Fibroblast of gingiva (primary cell): ENCODE measurements at regions not wholly inside any gene's neighbourhood (a gene's known extent, or its start where the extent isn't known, plus 50 kb on each side); places are given as distances from the start of the nearest gene placed in this dataset.
"Not testable (repeated sequence)": the region's sequence is repeated elsewhere in the genome, so short reads cannot be mapped to it uniquely, and the experiment has no call there.

Source experiments
- DNase-seq: peaks from one replicate; pipeline ENCODE4 v3.0.0-alpha.2; 2011; ENCODE audit warnings: low read depth

- no peak for DNase-seq
Measured at GRCh38 chr7:118418433-118418832, 193.9 kb downstream of the ANKRD7 start.

DNA sequence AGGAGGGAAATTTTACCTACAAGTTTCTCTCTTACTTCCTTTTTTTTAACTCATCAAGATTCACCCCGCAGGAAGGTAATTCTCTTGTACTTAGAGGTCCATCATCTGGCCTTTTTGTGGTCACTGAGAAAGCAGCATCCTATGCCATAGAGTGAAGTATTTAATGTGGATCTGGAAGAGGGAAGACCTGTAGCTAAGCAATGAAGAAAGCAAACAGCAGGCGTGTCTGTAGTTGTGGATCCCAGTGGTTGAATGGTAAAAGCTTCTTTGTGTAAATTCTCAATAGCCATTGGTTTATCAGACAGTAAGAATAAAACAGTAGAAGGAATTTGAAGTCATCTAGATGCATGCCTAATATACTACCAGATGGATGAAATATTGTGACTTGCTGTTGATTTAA is 196.4 kb downstream of the ANKRD7 start:
- no peak for DNase-seq

DNA sequence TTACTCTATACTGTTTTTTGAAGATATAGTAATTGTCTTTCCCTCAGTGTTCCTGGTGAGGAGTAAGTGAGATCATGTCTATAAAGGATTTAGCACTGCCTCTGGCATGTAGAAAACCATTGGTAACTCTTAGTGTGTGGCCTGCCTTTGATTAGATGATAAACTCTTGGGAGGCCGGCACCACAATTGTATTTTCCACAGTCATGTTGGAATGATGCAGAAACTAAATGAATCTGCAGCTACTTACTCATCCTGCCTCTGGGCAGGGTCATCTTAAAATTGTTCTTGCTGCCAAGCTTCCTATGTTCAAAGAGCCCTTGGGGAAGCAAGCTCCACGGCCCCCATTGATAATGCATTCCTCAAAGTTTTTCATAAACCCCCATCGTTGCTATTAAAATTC is 204.6 kb downstream of the ANKRD7 start:
- DNase-seq, result no peak

DNA sequence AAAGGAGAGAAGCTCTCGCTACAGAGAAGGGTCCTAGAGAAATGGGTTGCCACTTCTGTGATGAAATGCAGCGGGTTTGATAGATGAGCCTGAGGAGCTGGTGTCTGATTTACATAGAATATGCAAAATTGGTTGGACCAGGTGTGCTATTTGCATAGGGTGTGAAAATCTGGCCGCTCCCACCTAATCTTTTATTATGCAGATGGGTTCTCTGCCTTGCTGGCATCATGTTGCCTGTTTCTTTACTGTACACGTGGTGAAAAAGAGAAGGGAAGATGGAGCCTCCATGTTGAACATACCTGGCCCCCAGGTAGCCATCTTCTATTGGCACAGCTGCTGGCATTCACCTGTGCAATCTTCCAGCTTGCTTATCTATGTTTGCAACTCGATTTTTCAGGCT is 212.2 kb downstream of the ANKRD7 start:
- DNase-seq, result no peak

DNA sequence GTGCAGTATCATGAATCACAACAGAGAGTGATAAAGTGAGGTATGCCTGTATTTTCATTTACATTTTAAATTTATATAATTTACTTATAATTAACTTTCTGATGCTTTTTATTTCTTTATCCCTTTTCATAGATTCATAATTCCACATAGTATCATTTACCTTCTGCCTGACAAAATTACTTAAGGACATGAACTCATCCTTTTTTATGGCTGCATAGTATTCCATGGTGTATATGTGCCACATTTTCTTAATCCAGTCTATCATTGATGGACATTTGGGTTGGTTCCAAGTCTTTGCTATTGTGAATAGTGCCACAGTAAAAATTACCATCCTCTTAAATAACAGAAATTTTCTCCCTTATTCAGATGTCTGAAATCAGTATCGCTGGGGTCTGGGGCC is 224.5 kb downstream of the ANKRD7 start:
- DNase-seq, result not testable (repeated sequence)

DNA sequence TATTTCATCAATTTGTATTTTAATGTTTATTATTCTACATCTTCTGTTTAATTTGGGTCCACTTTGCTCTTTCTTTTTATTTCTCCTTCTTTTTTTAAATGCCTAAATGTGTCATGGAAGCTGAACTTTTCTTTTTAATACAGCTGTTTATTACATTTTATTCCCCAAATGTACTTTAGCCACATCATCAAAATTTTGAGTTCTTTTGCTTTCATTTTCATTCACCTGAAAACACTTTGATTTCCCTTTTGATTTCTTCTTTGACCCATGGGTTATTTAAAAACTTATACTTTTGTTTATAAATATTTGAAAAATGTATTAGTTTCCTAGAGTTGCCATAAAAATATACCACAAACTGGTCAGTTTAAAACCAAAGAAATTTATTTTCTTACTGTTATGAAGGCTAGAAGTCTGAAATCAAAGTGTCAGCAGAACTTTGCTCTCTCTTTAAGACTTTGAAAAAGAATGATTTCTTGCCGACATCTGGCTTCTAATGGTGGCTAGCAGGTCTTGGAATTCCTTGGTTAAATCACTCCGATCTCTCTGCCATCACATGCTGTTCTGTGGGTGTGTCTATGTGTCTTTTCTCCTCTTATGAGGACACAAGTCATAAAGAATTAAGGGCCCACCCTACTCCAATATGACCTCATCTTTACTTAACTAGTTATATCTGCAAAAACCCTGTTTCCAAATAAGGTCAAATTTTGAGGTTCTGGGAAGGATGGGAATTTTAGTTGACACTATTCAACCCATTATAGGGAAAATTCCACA is 225.5 kb downstream of the ANKRD7 start:
- no peak for DNase-seq

GRCh38 chr7:118452128-118452527 is 227.6 kb downstream of the ANKRD7 start:
- no peak for DNase-seq

GRCh38 chr7:118467381-118467780 is 242.9 kb downstream of the ANKRD7 start:
- DNase-seq, result no peak

- no peak for DNase-seq
Measured at GRCh38 chr7:118472581-118472980, 248.1 kb downstream of the ANKRD7 start.

DNA sequence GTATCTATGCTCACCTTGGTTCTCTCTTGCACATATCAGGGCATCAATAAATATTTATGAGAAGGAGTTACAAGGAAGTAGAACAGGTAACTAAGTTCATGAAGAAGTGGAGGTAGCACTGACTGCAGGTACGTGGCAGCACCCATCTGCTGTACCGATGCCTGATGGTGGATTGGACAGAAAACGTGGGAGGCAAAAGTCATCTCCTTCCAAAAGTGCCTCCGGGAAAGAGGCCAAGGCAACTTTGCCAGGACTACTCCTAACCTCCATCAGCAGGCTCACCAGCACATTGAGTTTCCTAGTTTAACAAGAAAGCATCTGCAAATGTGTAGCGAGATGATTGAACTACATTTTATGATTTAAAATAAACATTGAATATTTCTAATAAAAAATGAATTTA is 248.8 kb downstream of the ANKRD7 start:
- DNase-seq, result no peak

DNA sequence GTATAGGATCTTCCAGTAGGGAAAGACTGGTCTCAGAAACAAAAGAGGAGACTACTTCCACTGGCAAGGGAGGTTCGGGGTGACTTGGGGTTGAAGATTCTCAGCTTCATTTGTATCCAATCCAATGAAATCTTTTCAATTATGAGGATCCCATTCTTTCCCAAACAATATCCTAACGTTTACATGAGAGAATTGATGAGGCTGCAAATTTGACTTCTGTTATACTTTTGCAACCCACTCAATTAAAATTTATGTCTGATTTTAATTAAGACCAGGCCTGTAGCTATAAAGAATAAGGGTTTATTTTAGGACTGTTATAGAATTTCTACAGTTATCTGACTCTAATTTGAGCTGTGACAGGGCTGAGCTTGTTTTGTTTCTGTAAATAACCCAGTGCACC is 251.5 kb downstream of the ANKRD7 start:
- no peak for DNase-seq

DNA sequence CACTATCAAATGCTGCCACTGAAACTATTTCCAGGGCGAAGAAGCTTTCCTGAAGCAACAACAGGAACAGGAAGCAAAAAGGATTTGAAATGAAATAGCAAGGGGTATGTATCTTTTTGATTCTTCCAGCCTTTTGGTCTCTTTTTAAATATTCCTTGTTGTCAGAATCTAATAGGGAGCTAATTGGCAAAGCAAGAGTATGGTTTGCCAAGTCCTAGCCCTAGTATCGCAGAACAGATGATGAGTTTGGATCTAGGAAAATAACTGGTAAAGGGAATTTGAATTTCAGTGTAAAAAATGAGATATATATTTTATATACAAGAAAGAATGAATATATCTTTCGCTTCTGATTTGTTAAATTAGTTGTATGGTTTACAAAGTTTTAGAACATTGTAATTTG is 252.5 kb downstream of the ANKRD7 start:
- no peak for DNase-seq

DNA sequence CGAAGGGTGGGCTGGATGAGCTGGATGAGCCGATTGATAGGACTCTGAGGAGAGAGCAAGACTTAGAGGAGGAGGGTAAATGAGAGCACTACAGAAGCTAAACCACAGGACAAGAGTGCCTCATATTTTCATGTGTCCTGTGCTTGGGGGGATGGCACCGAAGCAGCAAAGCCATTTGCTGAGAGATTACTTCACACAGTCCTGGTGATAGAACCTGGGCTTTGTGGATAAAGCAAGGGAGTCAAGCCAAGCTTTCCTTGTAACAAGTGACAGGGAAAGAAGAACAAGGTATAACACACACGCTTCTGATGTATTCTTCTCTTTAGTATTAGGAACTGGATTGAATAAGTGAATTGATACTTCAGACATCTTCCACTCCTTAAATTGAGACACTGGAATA is 253.7 kb downstream of the ANKRD7 start:
- no peak for DNase-seq

- DNase-seq, result no peak
Measured at GRCh38 chr7:118478931-118479330, 254.4 kb downstream of the ANKRD7 start.

- DNase-seq, result no peak
Measured at GRCh38 chr7:118492466-118492865, 268.0 kb downstream of the ANKRD7 start.

DNA sequence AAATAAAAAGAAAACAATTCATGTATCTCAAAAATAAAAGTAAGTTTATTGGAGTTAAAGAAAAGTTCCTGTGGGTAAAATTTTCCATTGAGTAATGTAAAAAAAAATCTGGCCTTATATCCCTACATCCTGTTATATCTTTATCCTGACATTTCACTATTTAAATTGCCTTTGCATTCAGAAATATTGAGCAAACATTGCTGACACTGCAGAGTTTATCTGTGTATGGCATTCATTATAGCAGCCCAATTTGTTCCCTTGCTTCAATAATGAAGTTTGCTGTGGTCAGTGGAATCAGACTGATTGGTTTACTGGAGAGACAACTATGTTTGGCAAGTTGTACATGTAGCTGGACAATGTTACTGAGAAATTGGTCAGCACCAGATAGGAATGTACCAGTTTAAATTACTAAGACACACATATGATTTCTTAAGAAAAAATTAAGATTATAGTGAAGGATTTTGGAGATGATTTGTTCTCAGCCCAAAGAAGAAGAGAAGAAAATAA is 271.7 kb downstream of the ANKRD7 start:
- peak; percentile 71 for DNase-seq

DNA sequence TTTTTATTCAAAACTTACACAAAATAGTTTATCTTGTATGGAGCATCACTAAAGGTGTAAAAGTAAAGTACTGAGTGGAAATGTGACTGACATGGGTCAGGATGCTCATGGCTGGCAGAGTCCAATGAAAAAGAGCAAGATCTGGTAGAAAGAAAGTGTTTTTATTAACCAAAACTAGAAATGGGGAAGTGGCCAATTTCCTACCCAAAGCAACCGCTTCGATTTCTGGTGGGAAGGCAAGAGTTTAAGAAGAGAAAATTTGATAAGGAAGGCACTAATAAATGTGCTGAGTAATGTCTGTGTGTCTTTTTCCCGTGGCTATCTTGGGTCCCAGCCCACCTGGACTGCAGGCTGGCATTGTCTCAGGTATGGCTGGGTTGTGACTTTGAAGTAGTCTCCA is 277.7 kb downstream of the ANKRD7 start:
- DNase-seq, result no peak

DNA sequence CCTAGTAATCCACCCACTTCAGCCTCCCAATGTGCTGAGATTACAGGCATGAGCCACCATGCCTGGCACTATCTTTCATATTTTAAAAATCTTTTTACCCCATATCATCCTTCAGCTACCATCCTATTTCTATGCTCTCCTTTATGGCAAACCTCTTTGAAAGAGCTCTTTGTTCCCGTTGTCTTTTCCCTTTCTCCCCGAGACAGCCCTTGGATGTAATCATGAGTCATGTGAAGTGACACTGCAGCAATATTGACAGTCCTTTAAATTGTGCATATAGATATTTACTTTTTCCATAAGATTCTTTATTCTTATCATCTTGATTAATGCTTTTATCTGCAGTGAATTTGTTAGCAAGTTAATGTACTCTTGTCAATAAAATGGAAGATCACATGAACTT is 286.6 kb downstream of the ANKRD7 start:
- DNase-seq, result no peak

DNA sequence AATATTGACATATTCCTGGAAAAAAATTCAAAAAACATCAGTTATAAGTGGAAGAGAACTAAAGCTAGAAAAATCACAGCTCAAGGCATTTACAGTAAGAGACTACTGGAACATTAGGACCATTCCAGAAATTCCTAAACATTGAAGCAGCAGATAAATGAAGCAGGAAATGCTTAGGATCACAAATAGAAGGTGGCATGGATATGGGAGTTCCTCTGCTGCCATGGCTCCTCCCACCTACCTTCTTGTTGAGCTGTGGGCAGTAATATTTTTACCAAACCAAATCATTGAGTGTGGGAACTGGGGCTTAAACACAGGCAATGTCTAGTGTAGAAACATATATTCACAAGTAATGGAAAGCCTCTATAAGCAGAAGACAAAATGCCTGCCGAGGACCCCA is 292.8 kb downstream of the ANKRD7 start:
- DNase-seq, result no peak

- DNase-seq, result no peak
Measured at GRCh38 chr7:118525020-118525419, 300.5 kb downstream of the ANKRD7 start.

GRCh38 chr7:118531566-118531965 is 307.1 kb downstream of the ANKRD7 start:
- DNase-seq, result no peak

- no peak for DNase-seq
Measured at GRCh38 chr7:118559207-118559606, 334.7 kb downstream of the ANKRD7 start.

GRCh38 chr7:118563311-118563710 is 338.8 kb downstream of the ANKRD7 start:
- no peak for DNase-seq

DNA sequence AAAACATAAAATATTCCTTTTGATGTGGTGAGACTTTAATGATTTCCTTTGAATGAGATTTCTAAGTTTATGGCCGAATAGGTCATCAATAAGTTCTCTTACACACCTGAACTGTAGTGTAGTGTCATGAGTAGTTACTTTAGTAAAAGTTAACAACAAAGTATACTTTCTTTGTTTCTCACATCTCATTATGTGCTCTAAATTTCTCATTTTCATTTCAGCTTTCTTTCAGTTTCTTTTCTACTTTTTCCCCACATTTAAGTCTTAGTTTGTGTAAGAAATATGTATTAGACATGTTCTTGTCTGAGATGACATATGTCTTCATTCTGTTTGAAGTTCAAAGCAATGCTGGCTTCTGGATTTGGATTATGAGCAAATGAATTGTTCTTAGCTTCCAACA is 348.1 kb downstream of the ANKRD7 start:
- no peak for DNase-seq
